ENCODE measurements at regions not wholly inside any gene's neighbourhood (a gene's known extent, or its start where the extent isn't known, plus 50 kb on each side); places are given as distances from the start of the nearest gene placed in this dataset.

GRCh38 chr9:23532282-23532681 lies 293.8 kb downstream of the ELAVL2 start:
- no peak for DNase-seq (ENCODE audit: unreplicated experiment)
- ChIA-PET CTCF (no interaction called here), POLR2A (no interaction called here)
- Mint-ChIP-seq H3K9me3 (ENCODE audit: unreplicated experiment) (no peaks in the 10 kb centered on the region), H3K36me3 (ENCODE audit: insufficient read depth, unreplicated experiment) (no peaks in the 10 kb centered on the region), H3K27ac (ENCODE audit: low read depth, unreplicated experiment) (no peak overlapping the region), H3K27me3 (ENCODE audit: insufficient read depth, unreplicated experiment) (no peaks in the 10 kb centered on the region), H3K4me3 (ENCODE audit: unreplicated experiment) (no peak overlapping the region), H3K4me1 (ENCODE audit: insufficient read depth, unreplicated experiment) (no peaks in the 10 kb centered on the region)
- no TSS peak for BruUV-seq (replicated peaks)
- intact Hi-C loops (cut with micrococcal nuclease) = no loop called here
- no peak for TF ChIP-seq CTCF (IDR thresholded peaks at IDR 0.05; ENCODE audit: unreplicated experiment)

- ChIA-PET POLR2A (no interaction called here), CTCF (no interaction called here)
- Mint-ChIP-seq H3K36me3 (ENCODE audit: insufficient read depth, unreplicated experiment) (no peaks in the 10 kb centered on the region), H3K27ac (ENCODE audit: low read depth, unreplicated experiment) (no peak overlapping the region), H3K4me1 (ENCODE audit: insufficient read depth, unreplicated experiment) (peaks cover 2% of the 10 kb centered on the region), H3K9me3 (ENCODE audit: unreplicated experiment) (no peaks in the 10 kb centered on the region), H3K4me3 (ENCODE audit: unreplicated experiment) (no peak overlapping the region), H3K27me3 (ENCODE audit: insufficient read depth, unreplicated experiment) (no peaks in the 10 kb centered on the region)
- intact Hi-C loops (cut with micrococcal nuclease) = no loop called here
- BruUV-seq (replicated peaks) = no TSS peak
- TF ChIP-seq CTCF (IDR thresholded peaks at IDR 0.05; ENCODE audit: unreplicated experiment) = no peak
- DNase-seq (ENCODE audit: unreplicated experiment) = no peak
These were observed 288.6 kb downstream of the ELAVL2 start for GRCh38 chr9:23537192-23538066.

GRCh38 chr9:23538067-23538402 lies 288.0 kb downstream of the ELAVL2 start:
- Mint-ChIP-seq H3K4me3 (ENCODE audit: unreplicated experiment) (no peak overlapping the region), H3K4me1 (ENCODE audit: insufficient read depth, unreplicated experiment) (peaks cover 6% of the 10 kb centered on the region), H3K9me3 (ENCODE audit: unreplicated experiment) (no peaks in the 10 kb centered on the region), H3K36me3 (ENCODE audit: insufficient read depth, unreplicated experiment) (no peaks in the 10 kb centered on the region), H3K27ac (ENCODE audit: low read depth, unreplicated experiment) (no peak overlapping the region), H3K27me3 (ENCODE audit: insufficient read depth, unreplicated experiment) (no peaks in the 10 kb centered on the region)
- no peak for TF ChIP-seq CTCF (IDR thresholded peaks at IDR 0.05; ENCODE audit: unreplicated experiment)
- POLR2A ChIA-PET = no interaction called here
- CTCF ChIA-PET = no interaction called here
- intact Hi-C loops (cut with micrococcal nuclease) = no loop called here
- DNase-seq (ENCODE audit: unreplicated experiment) = no peak
- BruUV-seq (replicated peaks) = no TSS peak

- Mint-ChIP-seq H3K4me3 (ENCODE audit: unreplicated experiment) (no peak overlapping the region), H3K27ac (ENCODE audit: low read depth, unreplicated experiment) (no peak overlapping the region), H3K27me3 (ENCODE audit: insufficient read depth, unreplicated experiment) (no peaks in the 10 kb centered on the region), H3K9me3 (ENCODE audit: unreplicated experiment) (no peaks in the 10 kb centered on the region), H3K4me1 (ENCODE audit: insufficient read depth, unreplicated experiment) (peaks cover 6% of the 10 kb centered on the region), H3K36me3 (ENCODE audit: insufficient read depth, unreplicated experiment) (no peaks in the 10 kb centered on the region)
- BruUV-seq (replicated peaks) = no TSS peak
- POLR2A ChIA-PET = interaction anchor here (0.6 kb wide), 1 partner anchor 194 kb away, joined by 3 read pairs; no protein-coding TSS in a partner anchor
- intact Hi-C loops (cut with micrococcal nuclease) = no loop called here
- no peak for TF ChIP-seq CTCF (IDR thresholded peaks at IDR 0.05; ENCODE audit: unreplicated experiment)
- CTCF ChIA-PET = interaction anchor here (0.6 to 0.9 kb wide), 2 partner anchors 14 to 36 kb away, joined by 3 to 4 read pairs; no protein-coding TSS in a partner anchor
- no peak for DNase-seq (ENCODE audit: unreplicated experiment)
These were observed 287.5 kb downstream of the ELAVL2 start for GRCh38 chr9:23538461-23539003.
